T47D (cell line): ENCODE measurements at regions not wholly inside any gene's neighbourhood (a gene's known extent, or its start where the extent isn't known, plus 50 kb on each side); places are given as distances from the start of the nearest gene placed in this dataset.
"Not testable (repeated sequence)": the region's sequence is repeated elsewhere in the genome, so short reads cannot be mapped to it uniquely, and the experiment has no call there.

Experiments used
- DNase-seq, 2 experiments: peaks; one replicate each; pipeline versions ENCODE4 v3.0.0 to v3.0.0-alpha.2; 2011 to 2012; ENCODE audit warnings: low read depth in 1 of 2, low spot score in 1 of 2
- JUND ChIP-seq: IDR thresholded peaks from 2 replicates; pipeline ENCODE4 v1.6.1; 2012; ENCODE audit warnings: low read depth
- in situ Hi-C: cut with HindIII; loops from 2 replicates; pipeline ENCODE4 v1.10.0; 2016; ENCODE audit warnings: low sequenced_read_pairs, low pct_unique_long_range_greater_than_20kb

GRCh38 chr13:105894697-105895096 is 640.8 kb downstream of the EFNB2 start:
- no peak for TF ChIP-seq JUND

GRCh38 chr13:105890509-105890908 is 645.0 kb downstream of the EFNB2 start:
- in situ Hi-C loops = no loop called here
- DNase-seq = no peak
- TF ChIP-seq JUND = no peak

More at GRCh38 chr13:105894697-105895096, 640.8 kb downstream of the EFNB2 start:
- DNase-seq = no peak
- in situ Hi-C loops = no loop called here

GRCh38 chr13:105878119-105878700 is 657.3 kb downstream of the EFNB2 start:
- TF ChIP-seq JUND = no peak
- no peak for DNase-seq
- in situ Hi-C loops = no loop called here

- no peak for TF ChIP-seq JUND
- in situ Hi-C loops = no loop called here
These were observed 660.6 kb downstream of the EFNB2 start for GRCh38 chr13:105874814-105875213.

GRCh38 chr13:105871768-105872167 is 663.7 kb downstream of the EFNB2 start:
- in situ Hi-C loops = no loop called here
- DNase-seq = no peak
- TF ChIP-seq JUND = no peak

More at GRCh38 chr13:105874814-105875213, 660.6 kb downstream of the EFNB2 start:
- DNase-seq = no peak

GRCh38 chr13:105871326-105871725 is 664.1 kb downstream of the EFNB2 start:
- in situ Hi-C loops = no loop called here
- TF ChIP-seq JUND = no peak

DNA sequence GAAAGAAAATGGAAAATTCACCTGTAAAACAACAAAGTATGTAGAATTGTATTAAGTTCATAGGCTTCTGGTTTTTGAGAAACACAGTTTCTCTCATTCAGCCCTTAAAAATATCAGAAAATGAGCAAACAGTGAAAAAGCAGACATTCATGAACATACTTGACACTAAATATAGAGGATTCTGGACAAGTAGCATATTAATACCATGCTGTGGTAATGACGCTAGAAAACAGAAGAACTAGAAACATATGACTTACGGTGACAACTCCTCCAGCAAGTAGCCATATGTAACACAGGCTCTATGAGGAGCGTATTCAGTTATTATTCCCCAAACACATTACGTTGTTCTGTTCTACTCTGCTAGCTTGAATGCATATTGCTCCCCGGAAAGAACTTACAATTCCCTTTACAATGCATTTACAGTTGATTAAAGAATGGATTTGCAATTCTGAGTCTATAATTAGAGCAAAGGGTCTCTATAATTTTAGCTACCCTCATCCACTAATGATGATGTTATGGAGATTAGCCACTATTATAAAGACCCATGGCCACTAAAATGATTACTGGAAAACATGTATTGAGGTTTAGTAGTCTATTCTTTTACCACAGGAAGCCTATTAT is 672.1 kb downstream of the EFNB2 start:
- no peak for DNase-seq
- no peak for TF ChIP-seq JUND
- in situ Hi-C loops = no loop called here

More at GRCh38 chr13:105871326-105871725, 664.1 kb downstream of the EFNB2 start:
- DNase-seq = no peak

- no peak for TF ChIP-seq JUND
- no peak for DNase-seq
- in situ Hi-C loops = no loop called here
These were observed 687.0 kb downstream of the EFNB2 start for GRCh38 chr13:105848494-105848893.

- DNase-seq = peak; percentile 7 to 18
- no peak for TF ChIP-seq JUND
- in situ Hi-C loops = no loop called here
These were observed 687.8 kb downstream of the EFNB2 start for GRCh38 chr13:105847527-105848291.

GRCh38 chr13:105846923-105847322 is 688.5 kb downstream of the EFNB2 start:
- in situ Hi-C loops = no loop called here
- TF ChIP-seq JUND = no peak
- no peak for DNase-seq

DNA sequence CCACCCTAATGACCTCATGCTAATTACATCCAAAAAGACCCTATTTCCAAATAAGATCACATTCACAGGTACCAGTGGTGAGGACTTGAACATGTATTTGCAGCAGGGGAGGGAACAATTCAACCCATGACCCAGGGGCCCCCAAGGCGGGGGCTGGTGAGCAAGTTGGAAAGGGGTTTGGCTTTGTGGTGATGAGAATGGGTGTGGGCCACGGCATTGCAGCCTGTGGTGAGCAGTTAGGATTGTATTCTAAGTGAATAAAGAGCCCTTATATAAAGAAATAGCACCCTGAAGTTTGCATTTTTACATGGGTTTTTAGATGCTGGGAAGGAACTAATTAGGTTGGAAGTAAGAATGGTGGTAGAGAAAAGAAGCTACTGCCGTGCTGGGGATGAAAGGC is 694.2 kb downstream of the EFNB2 start:
- in situ Hi-C loops = no loop called here
- no peak for TF ChIP-seq JUND
- DNase-seq = no peak

DNA sequence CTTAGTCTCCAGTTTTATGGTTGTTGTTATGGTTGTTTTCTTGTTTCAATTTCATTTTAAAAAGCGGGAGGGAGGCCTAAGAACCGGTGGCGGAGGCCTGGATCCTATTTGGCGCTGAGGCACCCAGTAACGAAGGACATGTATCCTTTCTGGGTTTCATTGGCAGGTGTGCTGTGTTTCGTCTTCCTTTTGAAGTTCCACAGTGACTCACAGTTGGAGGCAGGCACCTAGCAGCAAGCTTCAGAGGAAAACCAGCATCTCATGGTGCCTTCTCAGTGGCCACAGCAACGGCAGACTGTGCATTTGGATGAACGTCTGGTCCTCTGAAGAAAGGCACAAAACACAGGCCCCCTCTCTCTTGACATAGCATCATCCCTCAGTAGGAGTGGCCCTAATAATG is 697.2 kb downstream of the EFNB2 start:
- DNase-seq = no peak

GRCh38 chr13:105837295-105837694 is 698.2 kb downstream of the EFNB2 start:
- DNase-seq, in situ Hi-C loops: not testable (repeated sequence)

More for the DNA sequence above, 697.2 kb downstream of the EFNB2 start:
- TF ChIP-seq JUND = no peak
- in situ Hi-C loops = no loop called here
